Cardiac muscle cell (in vitro differentiated cells and primary cell): ENCODE measurements at regions not wholly inside any gene's neighbourhood (a gene's known extent, or its start where the extent isn't known, plus 50 kb on each side); places are given as distances from the start of the nearest gene placed in this dataset.

Experiments used
- DNase-seq, 2 donors: peaks; one replicate each; pipeline versions ENCODE4 v3.0.0 to v3.0.0-alpha.2; 2010 to 2017; ENCODE audit warnings: low read depth in 1 of 2, low spot score in 1 of 2
- H3K27ac ChIP-seq: fragments of 200-600 bp; sonication (generic); 2 replicates; pipeline ENCODE4 v1.5.1; 2016
- H3K27me3 ChIP-seq: fragments of 200-600 bp; sonication (generic); 2 replicates; pipeline ENCODE4 v1.6.0; 2016; ENCODE audit warnings: control low read depth
- H3K36me3 ChIP-seq: fragments of 200-600 bp; sonication (generic); 2 replicates; pipeline ENCODE4 v1.5.1; 2016; ENCODE audit warnings: control low read depth
- H3K4me1 ChIP-seq: fragments of 200-600 bp; sonication (generic); 2 replicates; pipeline ENCODE4 v1.8.1; 2017; ENCODE audit warnings: low read depth, mild to moderate bottlenecking, mixed run types
- H3K4me3 ChIP-seq: fragments of 200-600 bp; sonication (generic); 2 replicates; pipeline ENCODE4 v1.5.1; 2016; ENCODE audit warnings: mild to moderate bottlenecking
- H3K9me3 ChIP-seq: fragments of 200-600 bp; sonication (generic); 2 replicates; pipeline ENCODE4 v1.5.1; 2017; ENCODE audit warnings: low read depth, mild to moderate bottlenecking, control low read depth
- CTCF ChIP-seq: IDR thresholded peaks from 2 replicates; pipeline ENCODE4 v1.5.1; 2012; ENCODE audit warnings: low read depth, mild to moderate bottlenecking, low read length

- H3K9me3 ChIP-seq: no peaks in the 10 kb centered on the region
- no peaks in the 10 kb centered on the region for H3K27me3 ChIP-seq
- TF ChIP-seq CTCF: no peak
- no peaks in the 10 kb centered on the region for H3K36me3 ChIP-seq
- DNase-seq: peak in 1 of 2 donors; percentile 5
- H3K4me3 ChIP-seq: no peak overlapping the region
- no peaks in the 10 kb centered on the region for H3K4me1 ChIP-seq
- H3K27ac ChIP-seq: no peak overlapping the region
Measured at GRCh38 chr2:19702267-19702666, 199.5 kb downstream of the TTC32 start.

GRCh38 chr2:19700861-19701585 is 200.8 kb downstream of the TTC32 start:
- no peaks in the 10 kb centered on the region for H3K4me1 ChIP-seq
- no peaks in the 10 kb centered on the region for H3K36me3 ChIP-seq
- H3K9me3 ChIP-seq: no peaks in the 10 kb centered on the region
- no peaks in the 10 kb centered on the region for H3K27me3 ChIP-seq
- H3K4me3 ChIP-seq: no peak overlapping the region
- H3K27ac ChIP-seq: no peak overlapping the region
- TF ChIP-seq CTCF: no peak
- no peak for DNase-seq

DNA sequence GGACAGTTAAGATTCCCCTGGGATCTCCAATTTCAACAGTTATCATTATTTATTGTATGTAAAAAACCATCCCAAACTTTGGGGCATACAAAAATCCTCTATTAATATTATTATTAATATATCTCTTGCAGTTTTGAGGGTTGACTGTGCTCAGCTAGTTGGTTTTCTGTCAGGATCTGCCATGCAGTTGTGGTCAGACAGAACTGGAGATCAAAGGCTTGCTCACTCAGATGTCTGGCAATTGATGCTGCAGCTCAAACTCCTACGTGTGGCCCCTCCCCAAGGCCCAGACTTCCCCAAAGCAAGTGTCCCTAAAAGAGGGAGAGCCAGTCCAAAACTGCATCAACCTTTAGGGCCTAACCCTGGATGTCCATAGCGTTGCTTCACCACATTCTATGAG is 204.7 kb downstream of the TTC32 start:
- H3K9me3 ChIP-seq: no peaks in the 10 kb centered on the region
- DNase-seq: no peak
- H3K27ac ChIP-seq: no peak overlapping the region
- no peak overlapping the region for H3K4me3 ChIP-seq
- no peaks in the 10 kb centered on the region for H3K4me1 ChIP-seq
- no peak for TF ChIP-seq CTCF
- H3K27me3 ChIP-seq: no peaks in the 10 kb centered on the region
- no peaks in the 10 kb centered on the region for H3K36me3 ChIP-seq

DNA sequence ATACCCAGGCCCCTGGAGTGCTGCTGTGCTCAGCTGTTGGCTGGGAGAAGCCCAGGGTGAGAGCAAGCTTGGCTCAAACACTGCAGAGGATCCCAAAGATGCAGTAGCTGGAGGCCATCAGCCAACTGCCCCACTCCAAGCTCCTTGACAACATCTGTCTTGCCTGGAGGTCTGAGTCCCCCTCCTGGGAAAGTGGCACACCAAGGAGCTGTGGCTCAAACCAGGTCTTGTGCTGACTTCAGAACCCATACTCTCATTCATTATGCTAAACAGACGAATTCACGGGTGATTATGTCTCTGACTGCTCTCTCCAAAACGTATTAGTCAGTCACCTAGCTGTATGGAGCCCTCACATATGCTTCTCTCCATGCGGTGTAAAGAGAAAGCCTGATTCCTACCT is 206.1 kb downstream of the TTC32 start:
- H3K9me3 ChIP-seq: no peaks in the 10 kb centered on the region
- DNase-seq: no peak
- H3K36me3 ChIP-seq: no peaks in the 10 kb centered on the region
- H3K27me3 ChIP-seq: no peaks in the 10 kb centered on the region
- no peak overlapping the region for H3K4me3 ChIP-seq
- no peak overlapping the region for H3K27ac ChIP-seq
- no peak for TF ChIP-seq CTCF
- H3K4me1 ChIP-seq: no peaks in the 10 kb centered on the region

DNA sequence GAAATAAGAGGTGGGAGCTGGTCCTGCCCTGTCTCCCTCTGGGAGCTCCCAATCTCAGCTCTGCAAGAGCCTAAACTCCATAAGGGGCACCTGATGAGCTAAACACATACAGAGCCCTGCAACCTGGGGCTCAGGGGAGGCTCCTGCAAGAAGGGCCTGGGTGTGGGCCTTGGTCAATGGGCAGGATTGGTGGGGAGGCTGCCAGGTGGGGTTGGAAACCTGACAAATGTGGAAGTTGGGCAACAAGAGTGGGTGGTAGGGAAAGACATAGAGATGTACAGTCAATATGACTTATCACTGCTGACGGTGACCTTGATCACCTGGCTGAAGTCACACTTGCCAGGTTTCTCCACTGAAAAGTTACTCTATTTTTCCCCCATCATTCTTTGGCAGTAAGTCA is 209.9 kb downstream of the TTC32 start:
- H3K4me3 ChIP-seq: no peak overlapping the region
- H3K36me3 ChIP-seq: no peaks in the 10 kb centered on the region
- no peaks in the 10 kb centered on the region for H3K9me3 ChIP-seq
- no peak for TF ChIP-seq CTCF
- H3K4me1 ChIP-seq: no peaks in the 10 kb centered on the region
- H3K27me3 ChIP-seq: no peaks in the 10 kb centered on the region
- DNase-seq: no peak
- no peak overlapping the region for H3K27ac ChIP-seq

DNA sequence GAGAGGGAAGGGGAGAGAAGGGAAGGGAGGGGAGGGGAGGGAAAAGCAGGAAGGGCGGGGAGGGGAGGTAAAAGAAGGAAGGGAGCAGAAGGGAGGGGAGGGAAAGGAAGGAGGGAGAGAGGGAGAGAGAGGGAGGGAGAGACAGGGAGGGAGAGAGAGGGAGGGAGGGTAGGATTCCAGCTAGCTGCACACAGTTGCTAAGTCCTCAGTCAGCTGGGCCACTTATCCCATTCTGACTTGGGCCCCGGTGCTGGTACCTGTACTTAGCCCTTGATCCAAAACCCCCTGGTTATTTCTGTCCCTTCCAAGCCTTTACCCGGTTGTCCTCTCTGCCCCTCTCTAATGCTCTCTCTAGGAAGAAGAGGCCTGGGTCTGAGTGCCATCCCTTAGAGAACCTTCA is 211.4 kb downstream of the TTC32 start:
- Histone ChIP-seq H3K4me3 (no peak overlapping the region), H3K9me3 (no peaks in the 10 kb centered on the region), H3K4me1 (no peaks in the 10 kb centered on the region), H3K27me3 (no peaks in the 10 kb centered on the region), H3K27ac (no peak overlapping the region), H3K36me3 (no peaks in the 10 kb centered on the region)
- TF ChIP-seq CTCF: no peak
- DNase-seq: no peak
